ENCODE measurements at regions not wholly inside any gene's neighbourhood (a gene's known extent, or its start where the extent isn't known, plus 50 kb on each side); places are given as distances from the start of the nearest gene placed in this dataset.

DNA sequence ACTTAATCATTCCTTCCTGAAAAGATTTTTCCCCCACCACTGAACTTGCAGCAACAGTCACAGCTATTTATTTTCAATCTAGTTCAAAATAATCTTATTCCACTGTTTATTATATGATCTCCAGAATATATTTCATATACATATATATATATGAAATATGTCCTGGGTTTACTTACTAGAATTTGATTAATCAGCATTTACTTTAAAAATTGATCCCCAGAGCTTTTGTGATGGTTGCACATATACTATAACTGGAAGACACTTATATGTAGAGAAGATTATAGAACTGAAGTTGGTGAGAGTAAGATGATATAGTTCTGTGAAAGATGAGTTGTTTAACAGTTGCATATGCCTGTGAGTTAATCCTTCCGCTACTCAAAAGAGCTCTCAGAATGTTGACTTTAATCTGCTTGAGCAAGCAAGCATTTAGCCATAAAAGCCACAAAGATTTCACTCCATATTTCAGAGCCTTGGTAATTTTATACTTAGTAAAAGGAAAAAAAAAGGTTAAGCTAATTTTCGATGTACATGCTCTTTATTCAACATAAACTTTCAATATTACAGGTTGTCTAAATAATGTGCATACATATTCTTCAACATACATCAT, 399.3 kb upstream of the CDH9 start:
- no peak for DNase-seq
- no peak overlapping the region for H3K4me3 Mint-ChIP-seq
- H3K27ac ChIP-seq (ENCODE audit: low read depth, low read length) = no peak overlapping the region
- no peaks in the 10 kb centered on the region for H3K4me1 Mint-ChIP-seq
- H3K27me3 Mint-ChIP-seq = no peaks in the 10 kb centered on the region
- H3K9me3 ChIP-seq (ENCODE audit: control insufficient read depth in 1 of 2, low read length in 2 of 2) = no peaks in the 10 kb centered on the region
- no peaks in the 10 kb centered on the region for H3K36me3 ChIP-seq (ENCODE audit: insufficient read depth, low read length)
- intact Hi-C loops (cut with micrococcal nuclease) = no loop called here
- H3K4me3 ChIP-seq (ENCODE audit: low read length in 2 of 2) = no peak overlapping the region
- ChIA-PET CTCF (ENCODE audit: partially characterized antibody) (no interaction called here), POLR2A (ENCODE audit: partially characterized antibody) (no interaction called here)
- no peaks in the 10 kb centered on the region for H3K27me3 ChIP-seq (ENCODE audit: insufficient read depth, low read length)
- H3K9me3 Mint-ChIP-seq = peaks cover 0 to 14% (median 4%) of the 10 kb centered on the region in 8 donors
- H3K36me3 Mint-ChIP-seq = no peaks in the 10 kb centered on the region
- no peaks in the 10 kb centered on the region for H3K4me1 ChIP-seq (ENCODE audit: insufficient read depth, low read length)
- no peak overlapping the region for H3K27ac Mint-ChIP-seq

DNA sequence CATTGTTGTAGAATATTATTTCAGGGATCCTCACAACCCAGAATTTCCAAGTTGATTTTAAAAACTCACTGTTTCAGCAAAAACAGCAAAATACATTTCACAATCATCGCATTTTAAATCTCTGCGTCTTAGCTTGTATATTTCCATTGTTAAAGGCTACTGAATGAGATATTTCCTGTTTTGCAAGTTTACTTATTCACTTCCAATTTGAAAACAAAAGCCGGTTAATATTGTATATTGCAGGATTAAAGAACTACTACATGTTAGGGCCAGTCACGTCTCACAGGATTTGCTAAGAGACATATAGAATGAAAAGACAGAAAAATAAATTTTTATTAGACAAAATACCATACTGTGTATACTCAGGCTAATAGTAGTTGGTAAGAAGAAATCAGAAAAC, 395.9 kb upstream of the CDH9 start:
- Mint-ChIP-seq H3K27ac (no peak overlapping the region), H3K9me3 (peaks cover 0 to 13% (median 6%) of the 10 kb centered on the region in 8 donors), H3K27me3 (no peaks in the 10 kb centered on the region), H3K36me3 (no peaks in the 10 kb centered on the region), H3K4me3 (no peak overlapping the region), H3K4me1 (no peaks in the 10 kb centered on the region)
- H3K4me3 ChIP-seq (ENCODE audit: low read length in 2 of 2) = no peak overlapping the region
- no peaks in the 10 kb centered on the region for H3K36me3 ChIP-seq (ENCODE audit: insufficient read depth, low read length)
- intact Hi-C loops (cut with micrococcal nuclease) = no loop called here
- no peak overlapping the region for H3K27ac ChIP-seq (ENCODE audit: low read depth, low read length)
- H3K9me3 ChIP-seq (ENCODE audit: control insufficient read depth in 1 of 2, low read length in 2 of 2) = no peaks in the 10 kb centered on the region
- H3K4me1 ChIP-seq (ENCODE audit: insufficient read depth, low read length) = no peaks in the 10 kb centered on the region
- POLR2A ChIA-PET (ENCODE audit: partially characterized antibody) = no interaction called here
- no peaks in the 10 kb centered on the region for H3K27me3 ChIP-seq (ENCODE audit: insufficient read depth, low read length)
- CTCF ChIA-PET (ENCODE audit: partially characterized antibody) = no interaction called here
- no peak for DNase-seq

DNA sequence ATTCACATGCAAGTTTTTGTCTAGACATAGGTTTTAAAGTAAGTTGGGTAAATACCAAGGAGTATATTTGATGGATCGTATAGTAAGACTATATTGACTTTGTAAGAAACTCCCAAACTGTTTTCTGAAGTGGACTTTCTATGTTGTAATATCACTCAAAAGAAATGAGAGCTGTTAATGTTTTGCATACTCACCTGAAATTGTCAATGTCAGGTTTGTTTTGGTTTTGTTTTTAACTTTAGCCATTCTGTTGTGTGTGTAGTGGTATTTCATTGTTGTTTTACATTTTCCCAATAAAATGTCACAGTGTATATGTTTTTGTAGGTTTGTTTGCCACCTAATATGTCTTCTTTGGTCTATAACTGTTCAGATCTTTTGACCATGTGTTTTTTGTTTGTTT, 375.7 kb upstream of the CDH9 start:
- Mint-ChIP-seq H3K9me3 (peaks cover 6 to 24% (median 13%) of the 10 kb centered on the region in 8 donors), H3K4me3 (no peak overlapping the region), H3K4me1 (no peaks in the 10 kb centered on the region), H3K27me3 (no peaks in the 10 kb centered on the region), H3K27ac (no peak overlapping the region), H3K36me3 (no peaks in the 10 kb centered on the region)
- no peak overlapping the region for H3K4me3 ChIP-seq (ENCODE audit: low read length in 2 of 2)
- no peak for DNase-seq
- no peaks in the 10 kb centered on the region for H3K36me3 ChIP-seq (ENCODE audit: insufficient read depth, low read length)
- peaks cover 0 to 6% of the 10 kb centered on the region in 2 donors for H3K9me3 ChIP-seq (ENCODE audit: control insufficient read depth in 1 of 2, low read length in 2 of 2)
- no peak overlapping the region for H3K27ac ChIP-seq (ENCODE audit: low read depth, low read length)
- H3K4me1 ChIP-seq (ENCODE audit: insufficient read depth, low read length) = no peaks in the 10 kb centered on the region
- no peaks in the 10 kb centered on the region for H3K27me3 ChIP-seq (ENCODE audit: insufficient read depth, low read length)
- ChIA-PET POLR2A (ENCODE audit: partially characterized antibody) (no interaction called here), CTCF (ENCODE audit: partially characterized antibody) (no interaction called here)
- intact Hi-C loops (cut with micrococcal nuclease) = no loop called here

DNA sequence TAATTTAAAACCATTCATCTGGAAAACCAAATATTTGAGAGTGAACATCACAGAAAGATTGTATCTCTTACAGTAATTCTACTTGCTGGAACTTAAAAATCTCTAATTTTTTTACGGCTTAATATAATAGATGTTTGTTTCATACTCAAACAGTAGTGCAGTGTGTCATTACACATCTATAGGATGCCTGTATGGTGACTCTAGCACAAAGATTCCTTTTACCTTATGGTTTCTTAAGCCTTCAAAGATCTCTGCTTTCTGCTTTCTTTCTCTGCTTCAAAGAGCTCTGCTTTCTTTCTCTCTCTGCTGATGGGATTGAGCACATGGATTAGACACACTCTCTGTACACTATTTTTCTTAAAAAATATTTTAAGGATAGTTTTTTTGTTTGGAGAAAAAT, 374.0 kb upstream of the CDH9 start:
- no peak overlapping the region for H3K27ac ChIP-seq (ENCODE audit: low read depth, low read length)
- Mint-ChIP-seq H3K27me3 (no peaks in the 10 kb centered on the region), H3K9me3 (peaks cover 8 to 23% (median 15%) of the 10 kb centered on the region in 8 donors), H3K4me3 (no peak overlapping the region), H3K27ac (no peak overlapping the region), H3K36me3 (no peaks in the 10 kb centered on the region), H3K4me1 (no peaks in the 10 kb centered on the region)
- peaks cover 0 to 6% of the 10 kb centered on the region in 2 donors for H3K9me3 ChIP-seq (ENCODE audit: control insufficient read depth in 1 of 2, low read length in 2 of 2)
- CTCF ChIA-PET (ENCODE audit: partially characterized antibody) = no interaction called here
- intact Hi-C loops (cut with micrococcal nuclease) = no loop called here
- H3K4me3 ChIP-seq (ENCODE audit: low read length in 2 of 2) = no peak overlapping the region
- H3K27me3 ChIP-seq (ENCODE audit: insufficient read depth, low read length) = no peaks in the 10 kb centered on the region
- POLR2A ChIA-PET (ENCODE audit: partially characterized antibody) = no interaction called here
- H3K4me1 ChIP-seq (ENCODE audit: insufficient read depth, low read length) = no peaks in the 10 kb centered on the region
- no peak for DNase-seq
- no peaks in the 10 kb centered on the region for H3K36me3 ChIP-seq (ENCODE audit: insufficient read depth, low read length)

DNA sequence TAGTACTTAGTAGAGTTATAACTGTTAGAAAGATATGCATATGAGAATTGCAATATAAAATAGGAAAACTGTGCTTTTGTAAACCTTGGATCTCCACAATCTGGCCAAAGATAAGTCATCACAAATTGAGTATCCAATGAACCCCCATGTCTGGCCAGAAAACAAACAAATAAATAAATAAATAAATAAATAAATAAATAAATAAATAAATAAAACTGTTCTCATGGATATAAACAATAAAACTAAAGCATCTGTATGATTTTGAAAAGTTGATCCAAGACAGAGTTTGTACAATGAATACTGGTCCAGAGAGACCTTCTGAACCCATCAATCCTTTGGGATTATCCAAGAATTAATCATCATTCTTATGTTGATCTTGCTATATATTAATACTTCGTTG, 367.6 kb upstream of the CDH9 start:
- no peaks in the 10 kb centered on the region for H3K4me1 ChIP-seq (ENCODE audit: insufficient read depth, low read length)
- ChIA-PET POLR2A (ENCODE audit: partially characterized antibody) (no interaction called here), CTCF (ENCODE audit: partially characterized antibody) (no interaction called here)
- no peak overlapping the region for H3K27ac ChIP-seq (ENCODE audit: low read depth, low read length)
- Mint-ChIP-seq H3K4me1 (no peaks in the 10 kb centered on the region), H3K27ac (no peak overlapping the region), H3K27me3 (no peaks in the 10 kb centered on the region), H3K4me3 (no peak overlapping the region), H3K9me3 (peaks cover 3 to 9% (median 4%) of the 10 kb centered on the region in 8 donors), H3K36me3 (no peaks in the 10 kb centered on the region)
- H3K27me3 ChIP-seq (ENCODE audit: insufficient read depth, low read length) = no peaks in the 10 kb centered on the region
- H3K4me3 ChIP-seq (ENCODE audit: low read length in 2 of 2) = no peak overlapping the region
- no peaks in the 10 kb centered on the region for H3K9me3 ChIP-seq (ENCODE audit: control insufficient read depth in 1 of 2, low read length in 2 of 2)
- intact Hi-C loops (cut with micrococcal nuclease) = no loop called here
- DNase-seq = no peak
- H3K36me3 ChIP-seq (ENCODE audit: insufficient read depth, low read length) = no peaks in the 10 kb centered on the region

DNA sequence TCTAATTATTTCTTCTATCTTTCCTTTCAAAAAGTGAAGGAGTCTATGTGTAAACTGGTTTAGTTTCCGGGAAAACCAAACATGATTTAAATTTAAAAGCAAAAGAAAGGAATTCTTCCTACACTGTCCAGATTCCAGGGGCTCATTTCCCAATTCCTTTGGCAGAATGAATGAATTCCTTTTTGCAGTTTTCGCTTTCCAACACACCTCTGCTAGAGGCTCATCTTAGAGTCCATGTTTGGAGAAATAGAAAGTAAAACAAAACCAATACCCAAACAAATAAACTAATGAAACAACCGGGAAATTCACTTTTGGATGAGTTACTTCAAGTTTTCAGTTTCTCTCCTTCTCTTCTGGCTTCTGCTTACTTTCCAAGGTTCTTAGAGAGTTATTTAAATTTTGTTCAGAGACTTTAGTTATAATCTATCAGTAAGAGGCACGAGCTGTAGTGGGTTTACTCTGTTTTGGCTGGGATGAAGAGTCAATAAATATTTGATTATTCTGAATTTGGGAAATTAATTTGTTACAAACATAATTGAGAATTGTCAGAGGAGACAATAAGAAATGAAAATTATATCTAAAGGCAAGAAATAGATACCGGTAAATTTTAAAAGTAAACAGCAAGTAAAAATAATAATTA, 365.0 kb upstream of the CDH9 start:
- no peak overlapping the region for H3K4me3 Mint-ChIP-seq
- H3K4me1 Mint-ChIP-seq = no peaks in the 10 kb centered on the region
- peaks cover 3 to 16% (median 9%) of the 10 kb centered on the region in 8 donors for H3K9me3 Mint-ChIP-seq
- Histone ChIP-seq H3K9me3 (ENCODE audit: control insufficient read depth in 1 of 2, low read length in 2 of 2) (peaks cover 0 to 2% of the 10 kb centered on the region in 2 donors), H3K4me1 (ENCODE audit: insufficient read depth, low read length) (no peaks in the 10 kb centered on the region), H3K27ac (ENCODE audit: low read depth, low read length) (no peak overlapping the region), H3K36me3 (ENCODE audit: insufficient read depth, low read length) (no peaks in the 10 kb centered on the region), H3K4me3 (ENCODE audit: low read length in 2 of 2) (no peak overlapping the region), H3K27me3 (ENCODE audit: insufficient read depth, low read length) (no peaks in the 10 kb centered on the region)
- no peak for DNase-seq
- ChIA-PET CTCF (ENCODE audit: partially characterized antibody) (no interaction called here), POLR2A (ENCODE audit: partially characterized antibody) (no interaction called here)
- H3K27ac Mint-ChIP-seq = no peak overlapping the region
- H3K36me3 Mint-ChIP-seq = no peaks in the 10 kb centered on the region
- no peaks in the 10 kb centered on the region for H3K27me3 Mint-ChIP-seq
- intact Hi-C loops (cut with micrococcal nuclease) = no loop called here

DNA sequence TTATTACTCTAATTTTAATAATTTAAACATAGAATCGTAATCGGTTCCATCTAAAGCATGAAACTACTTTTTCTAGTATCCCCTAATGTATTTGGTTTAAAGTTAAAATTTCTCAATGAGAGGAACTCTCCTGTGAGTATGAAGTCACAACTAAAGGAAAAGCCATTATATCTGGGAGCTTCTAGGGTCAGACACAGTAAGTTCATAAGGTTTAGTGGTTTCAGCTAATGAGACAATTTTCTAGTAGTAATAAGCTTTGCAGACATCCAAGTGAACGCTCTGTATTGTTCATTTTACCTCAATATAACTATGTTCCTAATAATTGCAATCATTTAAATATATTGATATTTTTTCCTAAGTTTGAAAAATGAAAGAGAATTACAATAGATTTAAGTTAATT, 364.4 kb upstream of the CDH9 start:
- no peaks in the 10 kb centered on the region for H3K4me1 Mint-ChIP-seq
- no peak overlapping the region for H3K27ac ChIP-seq (ENCODE audit: low read depth, low read length)
- peaks cover 0 to 7% of the 10 kb centered on the region in 2 donors for H3K9me3 ChIP-seq (ENCODE audit: control insufficient read depth in 1 of 2, low read length in 2 of 2)
- no peaks in the 10 kb centered on the region for H3K27me3 Mint-ChIP-seq
- peaks cover 0 to 18% (median 8%) of the 10 kb centered on the region in 8 donors for H3K9me3 Mint-ChIP-seq
- no peaks in the 10 kb centered on the region for H3K36me3 Mint-ChIP-seq
- DNase-seq = no peak
- no peaks in the 10 kb centered on the region for H3K4me1 ChIP-seq (ENCODE audit: insufficient read depth, low read length)
- intact Hi-C loops (cut with micrococcal nuclease) = no loop called here
- H3K4me3 ChIP-seq (ENCODE audit: low read length in 2 of 2) = no peak overlapping the region
- no peaks in the 10 kb centered on the region for H3K27me3 ChIP-seq (ENCODE audit: insufficient read depth, low read length)
- ChIA-PET CTCF (ENCODE audit: partially characterized antibody) (no interaction called here), POLR2A (ENCODE audit: partially characterized antibody) (no interaction called here)
- H3K4me3 Mint-ChIP-seq = no peak overlapping the region
- H3K27ac Mint-ChIP-seq = no peak overlapping the region
- H3K36me3 ChIP-seq (ENCODE audit: insufficient read depth, low read length) = no peaks in the 10 kb centered on the region

Data from CD4-positive, alpha-beta memory T cell (primary cell).